Type B pancreatic cell (in vitro differentiated cells): ENCODE measurements at regions not wholly inside any gene's neighbourhood (a gene's known extent, or its start where the extent isn't known, plus 50 kb on each side); places are given as distances from the start of the nearest gene placed in this dataset.

Experiments
- DNase-seq: peaks from one replicate; pipeline ENCODE4 v3.0.0; 2021; ENCODE audit warnings: mixed read lengths; ENCODE audit not compliant: unreplicated experiment; ENCODE audit errors: extremely low spot score
- H3K27ac Mint-ChIP-seq: 2 replicates; pipeline ENCODE4 v1.8.0; 2021; ENCODE audit warnings: mild to moderate bottlenecking, mixed read lengths
- H3K27me3 Mint-ChIP-seq: 2 replicates; pipeline ENCODE4 v1.8.0; 2021; ENCODE audit warnings: mixed read lengths
- H3K36me3 Mint-ChIP-seq: 2 replicates; pipeline ENCODE4 v1.8.0; 2021; ENCODE audit warnings: mixed read lengths
- H3K4me1 Mint-ChIP-seq: one replicate; pipeline ENCODE4 v1.8.0; 2021; ENCODE audit warnings: mixed read lengths; ENCODE audit not compliant: unreplicated experiment
- H3K4me3 Mint-ChIP-seq: 2 replicates; pipeline ENCODE4 v1.8.0; 2021; ENCODE audit warnings: mild to moderate bottlenecking, mixed read lengths
- H3K9me3 Mint-ChIP-seq: 2 replicates; pipeline ENCODE4 v1.8.0; 2021; ENCODE audit warnings: mixed read lengths
- CTCF ChIP-seq: fragments of 200-600 bp; sonication (generic); conservative IDR thresholded peaks from 2 replicates; pipeline ENCODE4 v1.5.0; 2021; ENCODE audit warnings: antibody characterized with exemption, mild to moderate bottlenecking

- Mint-ChIP-seq H3K9me3 (no peaks in the 10 kb centered on the region), H3K27me3 (peaks cover 16% of the 10 kb centered on the region), H3K36me3 (no peaks in the 10 kb centered on the region), H3K27ac (peak overlapping the region; percentile 8), H3K4me3 (no peak overlapping the region), H3K4me1 (peaks cover 4% of the 10 kb centered on the region)
- TF ChIP-seq CTCF: no peak
- no peak for DNase-seq
Measured at GRCh38 chr2:223264541-223265193, 212.7 kb downstream of the KCNE4 start.

GRCh38 chr2:223267160-223267951, 215.4 kb downstream of the KCNE4 start:
- no peak overlapping the region for H3K4me3 Mint-ChIP-seq
- H3K36me3 Mint-ChIP-seq: no peaks in the 10 kb centered on the region
- H3K9me3 Mint-ChIP-seq: no peaks in the 10 kb centered on the region
- H3K27me3 Mint-ChIP-seq: peaks cover 8% of the 10 kb centered on the region
- no peak for DNase-seq
- no peak overlapping the region for H3K27ac Mint-ChIP-seq
- TF ChIP-seq CTCF: no peak
- H3K4me1 Mint-ChIP-seq: peaks cover 4% of the 10 kb centered on the region

- no peak for DNase-seq
- no peak overlapping the region for H3K4me3 Mint-ChIP-seq
- H3K27me3 Mint-ChIP-seq: peaks cover 15% of the 10 kb centered on the region
- no peaks in the 10 kb centered on the region for H3K9me3 Mint-ChIP-seq
- TF ChIP-seq CTCF: no peak
- no peaks in the 10 kb centered on the region for H3K36me3 Mint-ChIP-seq
- H3K4me1 Mint-ChIP-seq: no peaks in the 10 kb centered on the region
- H3K27ac Mint-ChIP-seq: no peak overlapping the region
Measured at GRCh38 chr2:223269386-223269785, 217.4 kb downstream of the KCNE4 start.

- H3K36me3 Mint-ChIP-seq: no peaks in the 10 kb centered on the region
- H3K4me3 Mint-ChIP-seq: no peak overlapping the region
- DNase-seq: no peak
- no peaks in the 10 kb centered on the region for H3K4me1 Mint-ChIP-seq
- no peak overlapping the region for H3K27ac Mint-ChIP-seq
- H3K27me3 Mint-ChIP-seq: peaks cover 15% of the 10 kb centered on the region
- H3K9me3 Mint-ChIP-seq: no peaks in the 10 kb centered on the region
- TF ChIP-seq CTCF: no peak
Measured at GRCh38 chr2:223270548-223270947, 218.6 kb downstream of the KCNE4 start.

GRCh38 chr2:223273995-223274394, 222.0 kb downstream of the KCNE4 start:
- DNase-seq: no peak
- H3K9me3 Mint-ChIP-seq: peaks cover 5% of the 10 kb centered on the region
- H3K27me3 Mint-ChIP-seq: peaks cover 12% of the 10 kb centered on the region
- H3K27ac Mint-ChIP-seq: no peak overlapping the region
- H3K4me1 Mint-ChIP-seq: no peaks in the 10 kb centered on the region
- H3K36me3 Mint-ChIP-seq: no peaks in the 10 kb centered on the region
- no peak for TF ChIP-seq CTCF
- H3K4me3 Mint-ChIP-seq: no peak overlapping the region
